ENCODE measurements at regions not wholly inside any gene's neighbourhood (a gene's known extent, or its start where the extent isn't known, plus 50 kb on each side); places are given as distances from the start of the nearest gene placed in this dataset.
"Not testable (repeated sequence)": the region's sequence is repeated elsewhere in the genome, so short reads cannot be mapped to it uniquely, and the experiment has no call there.

- Histone ChIP-seq H3K27me3 (no peaks in the 10 kb centered on the region), H3K36me3 (no peaks in the 10 kb centered on the region), H3K9me3 (no peaks in the 10 kb centered on the region), H3K4me1 (no peaks in the 10 kb centered on the region), H3K27ac (no peak overlapping the region), H3K4me3 (no peak overlapping the region)
- no peak for DNase-seq (ENCODE audit: low spot score in 2 of 2)
- intact Hi-C loops (cut with DNase I): no loop called here
- no peak for TF ChIP-seq CTCF (IDR thresholded peaks at IDR 0.05)
These were observed 132.9 kb downstream of the MSL3 start for GRCh38 chrX:11890836-11891514.

- Histone ChIP-seq H3K9me3 (no peaks in the 10 kb centered on the region), H3K27me3 (no peaks in the 10 kb centered on the region), H3K36me3 (no peaks in the 10 kb centered on the region), H3K4me1 (no peaks in the 10 kb centered on the region), H3K4me3 (no peak overlapping the region), H3K27ac (no peak overlapping the region)
- no peak for DNase-seq (ENCODE audit: low spot score in 2 of 2)
- TF ChIP-seq CTCF (IDR thresholded peaks at IDR 0.05): no peak
- intact Hi-C loops (cut with DNase I): no loop called here
These were observed 136.1 kb downstream of the MSL3 start for GRCh38 chrX:11893933-11894710.

GRCh38 chrX:11899091-11899490 is 141.1 kb downstream of the MSL3 start:
- H3K4me3 ChIP-seq: no peak overlapping the region
- no peak for TF ChIP-seq CTCF (IDR thresholded peaks at IDR 0.05)
- no peak overlapping the region for H3K27ac ChIP-seq
- H3K27me3 ChIP-seq: no peaks in the 10 kb centered on the region
- intact Hi-C loops (cut with DNase I): no loop called here
- no peaks in the 10 kb centered on the region for H3K9me3 ChIP-seq
- H3K4me1 ChIP-seq: no peaks in the 10 kb centered on the region
- H3K36me3 ChIP-seq: no peaks in the 10 kb centered on the region
- no peak for DNase-seq (ENCODE audit: low spot score in 2 of 2)

- intact Hi-C loops (cut with DNase I); H3K9me3 ChIP-seq; H3K27me3 ChIP-seq; H3K4me3 ChIP-seq; H3K36me3 ChIP-seq; H3K27ac ChIP-seq; H3K4me1 ChIP-seq; DNase-seq (ENCODE audit: low spot score in 2 of 2): not testable (repeated sequence)
These were observed 147.9 kb downstream of the MSL3 start for GRCh38 chrX:11905933-11906332.

GRCh38 chrX:11908371-11908770 is 150.3 kb downstream of the MSL3 start:
- Histone ChIP-seq H3K27ac (no peak overlapping the region), H3K9me3 (no peaks in the 10 kb centered on the region), H3K4me3 (no peak overlapping the region), H3K27me3 (no peaks in the 10 kb centered on the region), H3K4me1 (no peaks in the 10 kb centered on the region), H3K36me3 (no peaks in the 10 kb centered on the region)
- peak in 1 of 3 experiments; percentile 19 for TF ChIP-seq CTCF (IDR thresholded peaks at IDR 0.05)
- no peak for DNase-seq (ENCODE audit: low spot score in 2 of 2)
- intact Hi-C loops (cut with DNase I): no loop called here

- no peaks in the 10 kb centered on the region for H3K36me3 ChIP-seq
- no peaks in the 10 kb centered on the region for H3K27me3 ChIP-seq
- H3K4me3 ChIP-seq: no peak overlapping the region
- no peak overlapping the region for H3K27ac ChIP-seq
- TF ChIP-seq CTCF (IDR thresholded peaks at IDR 0.05): no peak
- no peaks in the 10 kb centered on the region for H3K9me3 ChIP-seq
- no peak for DNase-seq (ENCODE audit: low spot score in 2 of 2)
- intact Hi-C loops (cut with DNase I): no loop called here
- H3K4me1 ChIP-seq: no peaks in the 10 kb centered on the region
These were observed 155.0 kb downstream of the MSL3 start for GRCh38 chrX:11913001-11913400.

All from ascending aorta (tissue), 2 donors.